ENCODE measurements at regions not wholly inside any gene's neighbourhood (a gene's known extent, or its start where the extent isn't known, plus 50 kb on each side); places are given as distances from the start of the nearest gene placed in this dataset.

DNA sequence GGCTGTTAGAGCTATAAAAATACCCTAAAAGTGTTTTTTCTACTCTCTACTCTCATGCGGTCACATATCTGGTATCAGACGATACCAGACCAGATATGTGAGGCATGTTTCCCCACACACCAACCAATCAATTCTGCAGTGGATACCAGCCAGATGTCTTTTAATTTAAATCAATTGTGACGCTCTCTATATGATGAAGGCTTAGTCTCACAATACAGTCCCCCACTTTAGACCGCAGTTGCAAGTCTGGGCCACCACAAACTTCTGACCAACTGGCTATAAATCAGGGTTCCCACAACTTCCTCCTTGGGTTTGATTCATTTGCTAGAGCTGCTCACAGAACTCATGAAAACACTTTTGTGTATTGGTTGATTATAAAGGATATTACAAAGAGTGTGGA is 586.1 kb upstream of the ZP4 start:
- DNase-seq, result no peak
- Histone ChIP-seq H3K9me3 (no peaks in the 10 kb centered on the region), H3K4me1 (no peaks in the 10 kb centered on the region), H3K36me3 (no peaks in the 10 kb centered on the region), H3K4me3 (no peak overlapping the region), H3K27me3 (no peaks in the 10 kb centered on the region), H3K27ac (no peak overlapping the region)
- ATAC-seq, result no peak
- intact Hi-C loops (cut with DNase I), result no loop called here
- TF ChIP-seq CTCF (IDR thresholded peaks at IDR 0.05), result no peak

- Histone ChIP-seq H3K4me1 (no peaks in the 10 kb centered on the region), H3K4me3 (no peak overlapping the region), H3K36me3 (no peaks in the 10 kb centered on the region), H3K27me3 (no peaks in the 10 kb centered on the region), H3K27ac (no peak overlapping the region), H3K9me3 (no peaks in the 10 kb centered on the region)
- ATAC-seq, result no peak
- TF ChIP-seq CTCF (IDR thresholded peaks at IDR 0.05), result no peak
- no peak for DNase-seq
- intact Hi-C loops (cut with DNase I), result no loop called here
These were observed 585.0 kb upstream of the ZP4 start for GRCh38 chr1:238475712-238476111.

- ATAC-seq (no peak), DNase-seq (no peak)
- Histone ChIP-seq H3K9me3 (no peaks in the 10 kb centered on the region), H3K27ac (no peak overlapping the region), H3K27me3 (no peaks in the 10 kb centered on the region), H3K4me1 (no peaks in the 10 kb centered on the region), H3K4me3 (no peak overlapping the region), H3K36me3 (no peaks in the 10 kb centered on the region)
- intact Hi-C loops (cut with DNase I), result no loop called here
- no peak for TF ChIP-seq CTCF (IDR thresholded peaks at IDR 0.05)
These were observed 583.5 kb upstream of the ZP4 start for GRCh38 chr1:238474263-238474662.

DNA sequence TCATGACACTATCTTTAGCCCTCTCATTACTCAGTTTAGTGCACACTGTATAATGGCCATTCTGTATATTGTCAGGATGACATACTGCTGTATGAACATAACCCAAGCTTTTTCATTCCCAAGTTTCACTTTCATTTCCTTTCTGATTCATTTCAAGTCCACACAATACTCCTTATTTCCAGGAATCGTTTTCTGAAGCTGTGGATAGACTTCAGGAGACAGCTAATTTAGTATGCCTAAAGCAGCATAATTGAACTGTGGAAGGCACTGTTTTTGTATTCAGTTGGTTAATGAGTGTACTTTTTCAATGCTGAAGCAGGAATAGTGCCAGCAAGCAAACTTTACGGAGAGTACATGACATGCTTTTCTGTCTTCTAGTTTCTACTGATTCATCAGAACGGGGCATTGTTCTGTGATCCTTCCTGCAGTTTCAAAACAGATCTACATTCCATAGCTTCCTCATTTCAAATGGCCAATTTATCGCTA is 578.5 kb upstream of the ZP4 start:
- ATAC-seq (no peak), DNase-seq (peak in 1 of 4 donors; percentile 20)
- Histone ChIP-seq H3K36me3 (no peaks in the 10 kb centered on the region), H3K27me3 (no peaks in the 10 kb centered on the region), H3K27ac (peak overlapping the region in 1 of 2 donors; percentile 30), H3K4me3 (peak overlapping the region in 1 of 2 donors; percentile 4), H3K4me1 (peaks cover 0 to 3% of the 10 kb centered on the region in 2 donors), H3K9me3 (no peaks in the 10 kb centered on the region)
- intact Hi-C loops (cut with DNase I), result no loop called here
- no peak for TF ChIP-seq CTCF (IDR thresholded peaks at IDR 0.05)

DNA sequence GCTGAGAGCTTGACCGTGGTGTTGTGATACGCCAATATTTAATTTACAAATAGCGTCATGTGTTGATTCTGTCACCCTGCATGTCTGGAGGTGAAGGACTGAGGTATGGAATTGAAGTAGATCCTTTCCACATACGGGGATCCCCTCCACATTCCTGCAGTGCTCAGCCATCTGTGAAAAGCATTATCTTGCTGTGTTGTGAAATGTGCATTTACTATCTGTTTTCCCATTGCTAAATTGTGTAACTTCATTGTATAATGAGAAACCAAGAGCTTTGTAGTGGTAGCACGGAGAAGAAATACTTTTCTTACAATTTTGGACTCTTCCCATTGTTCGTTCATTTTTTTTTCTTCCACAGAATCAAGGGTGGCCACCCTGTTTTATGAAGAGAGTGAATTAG is 577.3 kb upstream of the ZP4 start:
- no peak for TF ChIP-seq CTCF (IDR thresholded peaks at IDR 0.05)
- no peak overlapping the region for H3K4me3 ChIP-seq
- intact Hi-C loops (cut with DNase I), result no loop called here
- peaks cover 0 to 3% of the 10 kb centered on the region in 2 donors for H3K4me1 ChIP-seq
- no peaks in the 10 kb centered on the region for H3K27me3 ChIP-seq
- no peak for ATAC-seq
- H3K27ac ChIP-seq, result no peak overlapping the region
- no peak for DNase-seq
- no peaks in the 10 kb centered on the region for H3K9me3 ChIP-seq
- H3K36me3 ChIP-seq, result no peaks in the 10 kb centered on the region
